ENCODE measurements at regions not wholly inside any gene's neighbourhood (a gene's known extent, or its start where the extent isn't known, plus 50 kb on each side); places are given as distances from the start of the nearest gene placed in this dataset.

DNA sequence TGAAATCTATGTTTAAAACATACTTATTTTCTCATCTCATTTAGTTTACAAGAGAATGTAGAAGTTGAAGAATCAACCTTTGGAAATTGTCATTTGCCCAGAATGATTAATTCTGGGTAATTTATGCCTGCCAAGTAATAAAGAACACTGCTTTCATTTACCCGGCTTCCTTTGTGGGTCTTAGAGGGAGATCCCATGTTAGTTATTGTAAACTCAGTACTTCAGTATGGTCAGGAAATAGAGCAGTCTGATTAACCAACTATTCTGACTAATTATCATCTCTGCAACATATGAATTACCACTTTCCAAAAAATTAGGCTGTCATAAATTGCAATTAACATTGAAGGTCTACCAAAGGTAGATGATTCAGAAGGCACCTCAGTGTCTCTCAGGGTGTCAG is 324.5 kb downstream of the HNRNPD start:
- no peaks in the 10 kb centered on the region for H3K9me3 ChIP-seq
- intact Hi-C loops (cut with DNase I), result no loop called here
- peaks cover 5 to 32% of the 10 kb centered on the region in 2 donors for H3K27me3 ChIP-seq
- ATAC-seq (no peak), DNase-seq (no peak)
- no peaks in the 10 kb centered on the region for H3K36me3 ChIP-seq
- no peak overlapping the region for H3K27ac ChIP-seq
- peaks cover 3 to 4% of the 10 kb centered on the region in 2 donors for H3K4me1 ChIP-seq
- H3K4me3 ChIP-seq, result no peak overlapping the region
- TF ChIP-seq, protein P1, sequence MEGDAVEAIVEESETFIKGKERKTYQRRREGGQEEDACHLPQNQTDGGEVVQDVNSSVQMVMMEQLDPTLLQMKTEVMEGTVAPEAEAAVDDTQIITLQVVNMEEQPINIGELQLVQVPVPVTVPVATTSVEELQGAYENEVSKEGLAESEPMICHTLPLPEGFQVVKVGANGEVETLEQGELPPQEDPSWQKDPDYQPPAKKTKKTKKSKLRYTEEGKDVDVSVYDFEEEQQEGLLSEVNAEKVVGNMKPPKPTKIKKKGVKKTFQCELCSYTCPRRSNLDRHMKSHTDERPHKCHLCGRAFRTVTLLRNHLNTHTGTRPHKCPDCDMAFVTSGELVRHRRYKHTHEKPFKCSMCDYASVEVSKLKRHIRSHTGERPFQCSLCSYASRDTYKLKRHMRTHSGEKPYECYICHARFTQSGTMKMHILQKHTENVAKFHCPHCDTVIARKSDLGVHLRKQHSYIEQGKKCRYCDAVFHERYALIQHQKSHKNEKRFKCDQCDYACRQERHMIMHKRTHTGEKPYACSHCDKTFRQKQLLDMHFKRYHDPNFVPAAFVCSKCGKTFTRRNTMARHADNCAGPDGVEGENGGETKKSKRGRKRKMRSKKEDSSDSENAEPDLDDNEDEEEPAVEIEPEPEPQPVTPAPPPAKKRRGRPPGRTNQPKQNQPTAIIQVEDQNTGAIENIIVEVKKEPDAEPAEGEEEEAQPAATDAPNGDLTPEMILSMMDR (IDR thresholded peaks at IDR 0.05), result no peak

DNA sequence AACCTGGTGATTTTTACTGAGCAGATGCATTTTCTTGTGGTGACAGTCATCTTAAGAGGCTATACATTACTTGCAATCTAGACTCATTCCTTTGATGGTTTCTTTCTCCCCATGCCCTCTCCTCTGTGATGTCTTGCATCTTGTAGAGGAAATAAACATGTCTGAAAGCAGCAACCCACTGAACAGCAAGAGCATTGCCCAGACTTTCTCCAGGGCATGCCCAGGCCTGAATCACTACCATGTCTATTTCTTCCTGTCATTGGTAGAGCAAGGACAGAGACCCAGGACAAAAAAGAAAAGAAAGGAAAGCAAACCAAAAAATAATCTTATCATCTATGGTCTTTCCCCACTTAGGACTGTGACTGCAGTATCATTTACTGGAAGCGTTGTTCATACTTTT is 326.1 kb downstream of the HNRNPD start:
- no peak overlapping the region for H3K4me3 ChIP-seq

DNA sequence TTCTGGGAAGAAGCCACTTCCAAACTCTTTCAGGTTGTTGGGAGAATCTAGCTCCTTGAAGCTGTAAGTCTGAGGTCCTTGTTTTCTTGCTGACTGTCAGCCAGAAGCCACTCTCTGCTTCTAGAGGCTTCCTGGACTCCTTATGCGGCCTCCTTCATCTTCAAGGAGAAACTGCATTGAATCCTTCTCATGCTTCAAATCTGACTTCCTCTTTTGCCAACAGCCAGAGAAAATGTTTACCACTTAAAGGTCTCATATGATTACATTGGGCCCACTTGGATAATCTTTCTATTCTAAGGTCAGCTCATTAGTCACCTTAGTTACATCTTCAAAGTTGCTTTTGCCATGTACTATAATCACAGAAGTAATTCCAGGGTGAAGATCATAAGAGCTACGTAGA is 327.0 kb downstream of the HNRNPD start:
- Histone ChIP-seq H3K9me3 (no peaks in the 10 kb centered on the region), H3K27me3 (peaks cover 11 to 57% of the 10 kb centered on the region in 2 donors), H3K36me3 (no peaks in the 10 kb centered on the region), H3K4me3 (no peak overlapping the region), H3K27ac (no peak overlapping the region), H3K4me1 (peaks cover 3 to 14% of the 10 kb centered on the region in 2 donors)
- ATAC-seq, result no peak
- no peak for DNase-seq
- intact Hi-C loops (cut with DNase I), result no loop called here
- TF ChIP-seq, protein P1 (IDR thresholded peaks at IDR 0.05), result no peak

More for the DNA sequence above, 326.1 kb downstream of the HNRNPD start:
- H3K27ac ChIP-seq, result no peak overlapping the region
- ATAC-seq (no peak), DNase-seq (no peak)
- H3K36me3 ChIP-seq, result no peaks in the 10 kb centered on the region
- peaks cover 11 to 48% of the 10 kb centered on the region in 2 donors for H3K27me3 ChIP-seq
- no peaks in the 10 kb centered on the region for H3K9me3 ChIP-seq
- TF ChIP-seq, protein P1 (IDR thresholded peaks at IDR 0.05), result no peak
- intact Hi-C loops (cut with DNase I), result no loop called here
- peaks cover 3 to 14% of the 10 kb centered on the region in 2 donors for H3K4me1 ChIP-seq

DNA sequence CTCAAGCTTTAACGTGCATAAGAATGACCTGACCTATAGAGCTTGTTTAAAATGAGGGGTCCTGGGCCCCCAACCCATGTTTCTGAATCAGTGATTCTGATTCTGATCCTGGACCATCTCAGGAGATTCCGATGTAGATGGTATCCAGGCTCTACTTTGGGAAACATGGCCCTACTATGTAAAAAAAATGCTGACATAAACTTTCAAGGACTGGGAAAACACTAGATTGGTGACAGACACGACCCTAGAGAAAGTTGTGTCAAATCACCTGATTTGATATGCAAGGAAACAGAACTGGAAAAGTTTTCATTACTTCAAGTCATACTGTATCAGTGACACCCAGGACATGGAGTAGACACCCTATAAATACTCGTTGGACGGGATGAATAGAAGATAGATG is 328.5 kb downstream of the HNRNPD start:
- Histone ChIP-seq H3K4me1 (peaks cover 3 to 14% of the 10 kb centered on the region in 2 donors), H3K36me3 (no peaks in the 10 kb centered on the region), H3K27me3 (peaks cover 11 to 62% of the 10 kb centered on the region in 2 donors), H3K9me3 (no peaks in the 10 kb centered on the region), H3K27ac (no peak overlapping the region), H3K4me3 (no peak overlapping the region)
- DNase-seq, result no peak
- TF ChIP-seq, protein P1 (IDR thresholded peaks at IDR 0.05), result no peak
- intact Hi-C loops (cut with DNase I), result no loop called here
- no peak for ATAC-seq

DNA sequence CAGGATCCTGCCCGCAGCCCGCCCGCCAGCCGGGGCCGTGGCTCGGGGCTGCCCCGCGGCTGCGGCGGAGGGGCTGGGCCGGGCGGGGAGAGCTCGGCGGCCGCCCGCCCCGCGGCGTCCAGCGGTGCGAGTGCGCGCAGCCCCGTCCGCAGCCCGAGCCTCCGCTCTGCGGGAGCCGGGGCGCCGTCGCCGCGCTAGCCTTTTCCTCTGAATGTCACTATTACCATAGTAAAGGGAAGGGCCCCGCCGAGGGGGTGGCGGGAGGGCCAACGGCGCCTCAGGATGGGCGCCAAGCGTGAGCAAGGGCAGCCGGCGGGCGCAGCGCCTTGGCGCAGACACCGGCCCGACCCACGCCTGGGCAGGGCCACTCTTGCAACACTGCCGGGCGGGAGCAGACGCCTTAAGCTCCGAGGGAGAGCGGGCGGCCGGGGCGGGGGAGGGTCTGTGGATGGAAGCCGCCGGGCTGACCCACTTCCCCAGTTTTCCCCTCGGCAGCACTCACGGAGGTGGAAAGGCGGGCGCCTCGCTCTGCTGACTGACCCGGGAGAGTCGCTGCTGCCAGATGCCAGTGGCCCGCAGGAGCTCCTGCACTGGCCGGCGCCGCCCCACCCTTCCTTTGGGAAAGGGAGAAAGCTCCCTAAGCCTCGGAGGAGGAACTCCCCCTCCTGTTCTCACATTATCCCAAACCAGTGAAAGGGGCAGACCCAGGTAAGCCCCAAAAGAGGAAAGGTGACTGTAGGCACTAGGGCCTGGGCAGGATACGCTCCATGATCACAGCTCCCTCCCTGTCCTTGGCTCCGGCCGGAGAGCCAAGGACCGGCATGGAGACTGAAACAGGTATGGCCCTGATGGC is 329.4 kb downstream of the HNRNPD start:
- intact Hi-C loops (cut with DNase I), result no loop called here
- peak; percentile 94 for ATAC-seq
- no peak overlapping the region for H3K27ac ChIP-seq
- peaks cover 11 to 62% of the 10 kb centered on the region in 2 donors for H3K27me3 ChIP-seq
- peaks cover 3 to 14% of the 10 kb centered on the region in 2 donors for H3K4me1 ChIP-seq
- H3K36me3 ChIP-seq, result no peaks in the 10 kb centered on the region
- no peaks in the 10 kb centered on the region for H3K9me3 ChIP-seq
- TF ChIP-seq, protein P1 (IDR thresholded peaks at IDR 0.05), result no peak
- H3K4me3 ChIP-seq, result peak overlapping the region; percentile 34 to 43
- peak; percentile 58 to 88 (median 76) for DNase-seq
